ENCODE measurements at regions not wholly inside any gene's neighbourhood (a gene's known extent, or its start where the extent isn't known, plus 50 kb on each side); places are given as distances from the start of the nearest gene placed in this dataset.
"Not testable (repeated sequence)": the region's sequence is repeated elsewhere in the genome, so short reads cannot be mapped to it uniquely, and the experiment has no call there.

GRCh38 chr9:81814794-81815464 lies 113.3 kb upstream of the SPATA31D4 start:
- no peak for DNase-seq

DNA sequence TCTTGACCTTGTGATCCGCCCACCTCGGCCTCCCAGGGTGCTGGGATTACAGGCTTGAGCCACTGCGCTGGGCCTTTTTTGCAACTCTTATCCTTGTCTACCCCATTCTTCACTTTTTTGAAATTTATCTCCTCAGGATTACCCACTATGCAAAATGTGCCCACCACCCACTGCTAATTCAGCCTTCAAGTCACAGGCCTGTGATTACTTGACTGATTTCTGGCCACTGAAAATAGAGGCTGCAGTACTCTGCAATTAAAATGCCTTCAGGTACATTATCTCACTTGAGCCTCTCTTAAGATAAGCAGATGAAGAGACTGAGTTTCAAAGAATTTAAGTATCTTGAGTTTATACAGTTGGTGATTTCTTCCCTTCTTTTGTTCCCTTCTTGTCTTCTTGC lies 112.4 kb upstream of the SPATA31D4 start:
- no peak for DNase-seq

DNA sequence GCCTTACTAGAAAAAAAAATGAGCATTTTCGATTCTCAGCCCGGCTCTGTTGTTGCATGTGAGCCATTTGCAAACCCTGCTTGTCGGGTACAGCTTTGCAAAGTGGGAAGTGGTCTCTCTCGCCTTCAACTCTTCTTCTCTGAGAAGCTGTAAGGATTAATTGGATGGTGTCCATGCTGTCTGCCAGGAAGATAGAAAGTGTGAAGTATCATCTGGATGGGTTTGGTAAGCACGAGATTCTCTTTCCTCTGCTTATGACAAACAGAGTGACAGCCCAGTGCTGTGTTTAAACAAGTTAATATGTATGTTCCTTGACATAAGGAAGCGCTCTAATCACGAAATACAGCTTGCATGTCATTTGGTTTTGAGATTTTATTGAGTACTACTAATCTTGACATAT lies 109.1 kb upstream of the SPATA31D4 start:
- DNase-seq, result no peak

- no peak for DNase-seq
These were observed 108.2 kb upstream of the SPATA31D4 start for GRCh38 chr9:81819859-81820546.

DNA sequence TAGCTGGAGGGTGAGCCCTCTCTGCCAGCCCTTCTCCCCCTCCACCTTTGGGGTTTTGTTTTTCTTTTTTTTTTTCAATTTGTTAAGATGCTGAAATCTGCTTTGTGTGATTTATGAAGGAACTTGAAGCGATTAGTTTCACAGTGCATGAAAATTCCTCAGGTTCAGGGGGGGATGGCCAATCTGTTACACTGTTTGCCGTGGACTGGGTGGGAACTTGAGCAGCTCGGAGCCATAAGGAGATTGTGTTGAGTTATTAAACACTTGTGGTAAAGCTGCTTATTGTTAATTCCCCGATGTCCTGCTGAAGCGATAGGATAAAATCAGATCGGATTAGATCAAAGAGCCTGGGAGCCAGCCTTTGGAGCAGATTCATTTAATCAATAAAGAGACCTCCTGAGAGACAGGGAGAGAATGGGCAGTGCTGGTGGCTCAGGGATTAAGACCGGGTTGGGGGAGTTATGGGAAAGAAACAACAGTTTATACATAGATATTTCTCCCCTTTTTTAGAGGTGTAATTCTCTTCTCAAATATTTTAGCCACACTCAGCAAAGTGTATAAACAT lies 105.8 kb upstream of the SPATA31D4 start:
- no peak for DNase-seq

DNA sequence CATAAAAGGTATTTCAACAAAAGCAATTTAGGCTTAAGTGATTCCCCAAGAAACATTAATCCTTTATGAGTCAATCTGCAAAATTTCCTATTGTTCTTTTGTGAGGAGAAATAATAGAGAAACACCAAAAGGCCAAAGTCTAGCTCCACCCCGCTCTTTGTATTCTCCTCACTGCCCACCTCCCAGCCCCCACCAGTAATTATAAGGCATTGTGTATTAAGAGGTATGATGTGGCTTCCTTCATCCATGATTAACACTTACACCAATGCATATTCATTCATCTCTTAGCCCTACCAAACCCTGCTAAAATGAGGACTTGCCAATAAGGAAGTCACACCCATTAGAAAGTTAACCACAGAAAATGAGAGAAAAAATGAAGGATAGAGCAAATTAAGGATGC lies 105.3 kb upstream of the SPATA31D4 start:
- no peak for DNase-seq

GRCh38 chr9:81823672-81824554 lies 104.3 kb upstream of the SPATA31D4 start:
- no peak for DNase-seq

DNA sequence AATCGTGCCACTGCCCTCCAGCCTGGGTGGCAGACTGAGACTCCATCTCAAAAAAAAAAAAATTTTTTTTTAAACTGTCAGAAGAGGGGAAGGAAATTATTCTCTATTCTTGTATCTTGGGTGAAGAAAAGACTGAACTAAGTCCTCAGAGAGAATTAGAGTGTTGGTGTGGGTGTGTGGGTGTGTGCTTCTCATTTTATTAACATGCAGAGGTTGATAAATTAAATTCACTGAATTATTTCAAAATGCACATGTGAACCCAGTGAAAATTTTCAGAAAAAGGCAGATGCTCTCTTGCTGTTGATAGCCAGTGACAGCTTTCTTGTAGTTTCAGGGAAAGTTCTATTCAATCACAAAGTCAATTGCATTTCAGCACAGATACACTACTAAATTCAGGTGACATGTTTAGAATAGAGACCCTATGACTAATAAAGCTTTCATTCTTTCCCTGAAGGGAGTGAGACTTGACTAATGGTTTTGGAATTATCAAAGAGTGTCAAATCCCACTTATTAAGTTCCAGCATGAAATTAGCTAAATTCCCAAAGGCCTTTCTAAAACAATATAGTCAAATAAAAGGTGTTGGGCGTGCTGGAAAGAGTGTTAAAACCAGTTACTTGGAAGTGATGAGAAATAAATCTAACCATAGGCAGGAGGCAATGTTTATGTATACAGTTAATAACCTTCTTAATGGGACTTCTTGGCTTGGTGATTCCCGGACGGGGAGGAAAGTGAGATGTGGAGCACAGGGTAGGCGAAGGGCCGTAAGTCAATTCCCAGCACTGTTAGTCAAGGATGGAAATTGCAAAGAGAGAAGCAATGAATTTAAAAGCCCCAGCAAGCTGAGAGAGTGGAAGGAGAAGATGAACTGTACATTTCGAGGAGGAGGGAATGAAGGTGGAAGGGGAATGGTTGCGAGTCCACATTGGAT lies 103.2 kb upstream of the SPATA31D4 start:
- no peak for DNase-seq

GRCh38 chr9:81825846-81826516 lies 102.2 kb upstream of the SPATA31D4 start:
- DNase-seq, result no peak

DNA sequence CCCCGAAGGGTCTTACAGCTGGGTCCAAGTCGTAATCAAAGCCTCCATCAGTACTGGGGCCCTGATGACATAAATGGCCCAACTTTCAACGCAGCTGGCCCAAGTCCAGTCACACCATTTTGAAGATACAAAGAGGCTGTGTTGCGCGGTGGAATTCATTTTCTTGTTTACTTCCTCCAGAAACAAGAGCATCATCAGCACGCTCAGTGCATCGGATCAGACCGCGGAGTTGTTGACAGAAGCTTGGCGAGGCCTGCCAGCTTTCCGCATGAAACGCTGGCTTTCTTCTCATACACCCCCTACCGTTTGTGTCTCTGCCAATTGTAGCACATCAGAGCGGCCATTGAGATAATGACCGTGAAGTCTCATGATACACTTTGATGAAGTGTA lies 101.7 kb upstream of the SPATA31D4 start:
- no peak for DNase-seq

GRCh38 chr9:81827616-81828296 lies 100.5 kb upstream of the SPATA31D4 start:
- no peak for DNase-seq

DNA sequence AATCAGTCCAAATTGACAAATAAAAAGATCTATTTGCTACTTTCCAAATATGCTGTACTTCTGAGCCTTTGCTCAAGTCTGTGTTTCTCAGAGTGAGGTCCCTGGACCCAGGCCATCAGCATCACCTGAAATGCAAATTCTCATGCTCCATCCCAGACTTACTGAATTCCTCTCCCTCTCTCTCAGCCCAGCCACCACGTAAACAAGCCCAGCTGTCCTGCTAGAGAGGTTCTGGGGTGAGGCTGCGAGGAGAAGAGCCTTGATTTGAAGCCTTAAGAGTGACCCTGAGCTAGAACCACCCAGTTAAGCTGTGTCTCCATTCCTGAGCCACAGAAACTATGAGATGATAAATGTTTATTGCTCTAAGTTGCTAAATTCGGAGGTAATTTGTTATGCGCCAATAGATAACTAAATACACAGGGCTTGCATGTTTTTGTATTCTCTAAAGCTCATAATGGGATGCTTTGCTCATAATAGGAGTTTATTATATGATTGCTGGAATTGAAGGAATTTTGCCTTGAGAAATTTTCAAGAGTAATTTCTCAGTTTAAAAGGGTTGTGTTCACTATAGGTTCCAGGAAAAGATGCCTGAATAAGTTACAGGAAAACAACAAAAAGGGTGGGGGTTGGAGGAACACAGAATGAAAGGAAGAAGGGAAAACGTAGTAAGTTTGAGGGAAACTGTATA lies 98.9 kb upstream of the SPATA31D4 start:
- no peak for DNase-seq

DNA sequence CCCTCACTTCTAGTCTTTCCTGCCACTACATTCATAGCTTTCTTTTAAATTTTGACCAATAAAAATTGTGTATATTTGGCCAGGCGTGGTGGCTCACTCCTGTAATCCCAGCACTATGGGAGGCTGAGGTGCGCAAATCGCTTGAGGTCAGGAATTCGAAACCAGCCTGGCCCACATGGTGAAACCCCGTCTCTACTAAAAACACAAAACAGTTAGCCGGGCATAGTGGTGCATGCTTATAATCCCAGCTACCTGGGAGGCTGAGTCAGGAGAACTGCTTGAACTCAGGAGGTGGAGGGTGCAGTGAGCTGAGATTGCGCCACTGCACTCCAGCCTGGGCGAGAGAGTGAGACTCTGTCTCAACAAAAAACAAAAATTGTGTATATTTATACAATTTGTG lies 97.8 kb upstream of the SPATA31D4 start:
- not testable (repeated sequence) for DNase-seq

DNA sequence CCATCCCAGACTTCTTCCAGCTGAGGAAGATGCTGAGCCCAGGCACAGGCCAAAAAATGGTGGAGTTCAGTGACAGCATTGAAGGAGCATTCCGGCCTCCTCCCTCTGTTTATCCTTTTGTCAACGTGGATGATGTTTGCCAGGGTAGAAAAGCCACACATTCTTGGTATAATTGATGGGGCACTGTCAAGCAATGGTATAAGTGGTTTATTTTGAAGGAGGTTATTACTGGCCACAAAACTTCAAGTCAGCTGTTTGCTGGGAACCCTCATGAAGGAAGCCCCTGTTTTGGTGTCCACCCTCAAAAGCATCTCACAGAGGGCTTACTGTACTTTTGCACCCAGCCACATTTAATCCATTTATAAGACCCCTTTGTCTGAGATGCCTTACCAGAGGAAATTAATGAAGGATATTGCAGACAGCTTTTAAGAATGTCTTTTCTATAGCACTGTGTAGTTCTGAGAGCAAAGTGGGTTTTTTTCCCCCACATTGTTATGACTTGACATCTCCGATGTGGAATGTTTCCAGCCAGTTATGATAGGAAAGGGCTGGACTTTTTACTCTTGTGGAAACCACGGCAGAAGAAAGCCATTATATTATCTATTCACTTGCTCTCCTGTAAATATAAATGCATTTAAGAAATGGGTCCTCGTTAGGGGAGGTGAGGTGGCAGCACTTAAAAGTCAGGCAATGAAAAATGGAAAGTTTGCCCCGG lies 95.5 kb upstream of the SPATA31D4 start:
- DNase-seq, result no peak

DNA sequence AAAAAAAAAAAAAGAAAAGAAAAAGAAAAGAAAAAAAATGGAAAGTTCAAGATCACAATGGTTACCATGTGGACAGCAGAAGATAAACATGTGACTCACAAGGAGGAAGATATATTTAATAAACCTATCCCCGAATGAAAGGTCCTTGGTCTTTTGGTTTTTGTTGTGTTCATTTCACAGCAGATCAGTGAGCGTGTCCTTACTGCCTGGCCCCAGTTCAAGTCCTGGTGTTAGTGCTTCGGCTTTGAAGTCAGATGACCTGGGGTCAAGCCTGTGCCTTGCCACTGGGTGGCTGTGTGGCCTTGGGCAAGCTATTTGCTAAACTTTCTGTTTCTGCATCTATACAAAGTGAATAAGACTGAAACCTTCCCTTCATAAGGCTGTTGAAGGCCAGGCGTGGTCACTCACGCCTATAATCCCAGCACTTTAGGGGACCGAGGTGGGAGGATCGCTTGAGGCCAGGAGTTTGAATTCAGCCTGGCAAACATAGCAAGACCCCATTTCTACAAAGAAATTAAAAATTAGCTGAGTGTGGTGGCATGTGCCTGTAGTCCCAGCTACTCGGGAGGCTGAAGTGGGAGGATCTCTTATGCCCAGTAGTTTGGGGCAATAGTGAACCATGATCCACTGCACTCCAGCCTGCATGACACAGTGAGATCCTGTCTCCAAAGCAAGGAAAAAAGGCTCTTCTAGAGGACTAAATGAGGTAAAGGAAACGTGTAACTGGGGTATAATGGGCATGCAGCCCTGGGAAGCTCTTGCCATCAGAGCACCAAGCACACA lies 94.5 kb upstream of the SPATA31D4 start:
- DNase-seq, result no peak

DNA sequence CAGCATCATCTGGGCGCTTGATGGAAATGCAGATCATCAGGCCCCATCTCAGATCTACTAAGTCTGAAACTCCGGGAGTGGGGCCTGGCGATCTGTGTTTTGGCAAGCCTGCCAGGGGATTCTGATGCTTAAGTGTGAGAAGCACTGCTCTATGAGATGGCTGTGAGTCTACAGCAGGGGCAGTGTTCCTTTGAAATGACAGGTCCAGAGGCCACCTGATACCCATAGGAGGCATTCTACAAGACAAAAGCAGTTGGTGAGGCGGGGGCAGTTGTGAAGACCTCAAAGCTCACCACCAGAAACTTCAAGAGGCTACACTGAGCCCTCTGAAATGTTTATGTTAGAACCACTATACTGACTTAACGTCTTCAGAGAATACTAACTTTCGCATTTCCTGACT lies 86.9 kb upstream of the SPATA31D4 start:
- no peak for DNase-seq

DNA sequence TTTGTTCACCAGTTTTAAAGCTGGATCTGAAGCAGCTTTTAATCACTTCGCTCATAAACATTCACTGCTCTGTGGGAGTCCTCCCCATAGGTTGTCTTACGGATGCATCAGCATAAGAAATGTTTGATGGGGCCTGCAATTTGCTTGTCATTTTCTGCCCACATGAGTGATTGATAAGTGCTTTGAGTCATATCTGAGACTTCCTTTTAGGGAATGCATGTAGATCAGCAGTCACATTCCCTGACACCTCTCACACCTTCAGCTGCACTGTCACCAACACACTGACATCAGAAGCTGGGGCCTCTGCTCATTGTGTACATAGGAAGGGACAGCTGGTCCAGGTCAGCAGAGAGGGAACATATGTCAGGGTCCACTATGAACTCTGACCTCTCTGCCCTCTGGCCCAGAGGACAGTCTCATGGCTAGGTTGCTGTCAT lies 84.1 kb upstream of the SPATA31D4 start:
- DNase-seq, result no peak

DNA sequence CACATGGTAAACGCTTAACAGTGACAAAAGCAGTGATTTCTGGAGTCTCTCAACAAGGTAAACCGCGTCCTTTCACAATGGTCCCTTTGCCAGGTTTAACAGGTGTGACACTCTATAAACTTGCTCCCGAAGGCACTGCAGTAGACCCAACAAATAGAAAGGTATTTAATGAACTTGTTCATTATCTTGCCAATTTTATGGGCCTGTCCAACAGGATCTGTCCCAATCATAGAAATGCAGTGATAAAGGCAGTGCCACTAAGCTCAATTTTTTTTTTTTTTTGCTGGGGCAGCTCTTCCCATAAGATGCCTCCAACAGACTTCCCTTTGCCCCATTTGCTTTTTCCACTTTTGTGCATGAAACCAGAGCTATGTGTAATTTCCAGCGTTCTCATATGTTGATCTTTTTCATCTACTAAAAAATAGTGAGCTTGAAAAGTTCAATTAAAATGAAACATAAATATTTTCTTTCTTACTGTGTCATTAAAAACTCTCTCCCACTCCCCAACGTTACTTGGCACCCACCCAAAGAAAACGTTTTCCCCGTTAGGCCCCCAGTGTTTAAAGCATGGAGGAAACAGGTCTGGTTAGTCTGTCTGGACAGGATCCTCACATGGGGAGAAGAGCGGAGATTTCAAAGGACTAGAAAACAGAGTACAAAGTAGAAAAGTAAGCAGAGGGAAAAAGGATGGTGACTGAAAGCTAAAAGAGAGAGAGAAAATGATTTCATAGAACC lies 80.9 kb upstream of the SPATA31D4 start:
- no peak for DNase-seq

All from Kasumi-1 (cell line).